Transverse colon (tissue), 4 donors: ENCODE measurements at regions not wholly inside any gene's neighbourhood (a gene's known extent, or its start where the extent isn't known, plus 50 kb on each side); places are given as distances from the start of the nearest gene placed in this dataset.

Source experiments
- EP300 ChIP-seq: sonication (generic); formaldehyde crosslinking; IDR thresholded peaks from one replicate; pipeline ENCODE4 v1.6.1; 2017; ENCODE audit warnings: antibody characterized with exemption, low read depth
- POLR2A ChIP-seq: fragments of 450-650 bp; IDR thresholded peaks from one replicate; pipeline ENCODE4 v1.6.1; 2016; ENCODE audit warnings: antibody characterized with exemption, mild to moderate bottlenecking, moderate library complexity
- POLR2AphosphoS5 ChIP-seq, 3 donors: sonication (generic); formaldehyde crosslinking; IDR thresholded peaks; one replicate each; pipeline ENCODE4 v1.6.1; 2016; ENCODE audit warnings: antibody characterized with exemption in 3 of 3
- TF ChIP-seq, protein P1 (sequence below), 5 experiments: fragments of 200-600 bp in 3 of 5; fragments of 450-650 bp in 2 of 5; sonication (generic) in 3 of 5; IDR thresholded peaks; 1 replicate in 2 of 5; 2 replicates in 3 of 5; pipeline ENCODE4 v1.5.1; 2016 to 2017; ENCODE audit warnings: antibody characterized with exemption in 5 of 5, inconsistent platforms in 3 of 5, mild to moderate bottlenecking in 2 of 5, moderate library complexity in 1 of 5

DNA sequence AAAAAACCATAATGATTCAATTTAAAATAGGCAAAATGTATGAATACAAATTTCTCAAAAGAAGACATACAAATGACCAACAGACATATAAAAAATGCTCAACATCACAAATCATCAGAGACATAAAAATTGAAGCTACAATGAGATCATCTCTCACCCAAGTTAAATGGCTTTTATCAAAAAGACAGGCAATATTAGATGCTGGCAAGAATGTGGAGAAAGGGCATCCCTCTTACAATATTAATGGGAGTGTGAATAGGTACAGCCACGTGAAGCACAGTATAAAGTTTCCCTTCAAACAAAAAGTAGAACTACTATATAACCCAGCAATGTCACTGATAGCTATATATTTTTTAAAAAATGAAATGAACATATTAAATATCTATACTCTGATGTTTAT, 1481.7 kb downstream of the AMY1C start:
- TF ChIP-seq, protein P1, sequence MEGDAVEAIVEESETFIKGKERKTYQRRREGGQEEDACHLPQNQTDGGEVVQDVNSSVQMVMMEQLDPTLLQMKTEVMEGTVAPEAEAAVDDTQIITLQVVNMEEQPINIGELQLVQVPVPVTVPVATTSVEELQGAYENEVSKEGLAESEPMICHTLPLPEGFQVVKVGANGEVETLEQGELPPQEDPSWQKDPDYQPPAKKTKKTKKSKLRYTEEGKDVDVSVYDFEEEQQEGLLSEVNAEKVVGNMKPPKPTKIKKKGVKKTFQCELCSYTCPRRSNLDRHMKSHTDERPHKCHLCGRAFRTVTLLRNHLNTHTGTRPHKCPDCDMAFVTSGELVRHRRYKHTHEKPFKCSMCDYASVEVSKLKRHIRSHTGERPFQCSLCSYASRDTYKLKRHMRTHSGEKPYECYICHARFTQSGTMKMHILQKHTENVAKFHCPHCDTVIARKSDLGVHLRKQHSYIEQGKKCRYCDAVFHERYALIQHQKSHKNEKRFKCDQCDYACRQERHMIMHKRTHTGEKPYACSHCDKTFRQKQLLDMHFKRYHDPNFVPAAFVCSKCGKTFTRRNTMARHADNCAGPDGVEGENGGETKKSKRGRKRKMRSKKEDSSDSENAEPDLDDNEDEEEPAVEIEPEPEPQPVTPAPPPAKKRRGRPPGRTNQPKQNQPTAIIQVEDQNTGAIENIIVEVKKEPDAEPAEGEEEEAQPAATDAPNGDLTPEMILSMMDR (IDR thresholded peaks at IDR 0.05) = no peak
- no peak for TF ChIP-seq POLR2AphosphoS5 (IDR thresholded peaks at IDR 0.05)
- TF ChIP-seq POLR2A = no peak
- TF ChIP-seq EP300 = no peak
